H1 (cell line): ENCODE measurements at regions not wholly inside any gene's neighbourhood (a gene's known extent, or its start where the extent isn't known, plus 50 kb on each side); places are given as distances from the start of the nearest gene placed in this dataset.

ENCODE experiments used
- TF ChIP-seq, protein P1 (sequence below), 3 experiments: IDR thresholded peaks; 1 replicate in 2 of 3; 2 replicates in 1 of 3; pipeline versions ENCODE4 v1.5.1 to v1.6.1; 2011; ENCODE audit warnings: low read length in 3 of 3, mild to moderate bottlenecking in 3 of 3, inconsistent platforms in 2 of 3, low read depth in 1 of 3, moderate library complexity in 1 of 3; ENCODE audit not compliant: insufficient read depth in 1 of 3; ENCODE audit errors: control extremely low read depth in 1 of 3

DNA sequence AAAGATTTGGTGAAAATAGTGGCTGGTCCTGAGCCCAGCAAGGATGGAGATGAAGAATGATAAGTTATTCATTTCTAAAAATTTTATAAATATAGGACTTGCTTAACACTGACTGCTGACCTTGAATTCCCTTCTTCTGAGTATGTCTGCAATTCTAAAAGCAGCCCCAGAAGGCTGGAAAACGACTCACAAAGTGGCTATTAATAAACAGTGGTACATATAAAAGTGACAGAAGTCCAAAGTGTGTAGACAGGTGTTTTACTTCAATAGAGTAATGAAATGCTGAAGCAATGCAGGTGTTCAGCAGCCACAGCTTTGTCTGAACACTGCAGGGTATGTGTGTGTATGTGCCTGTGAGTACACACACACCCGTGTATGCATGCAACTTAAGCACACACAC is 219.0 kb upstream of the NRIP1 start (continued):
- TF ChIP-seq, protein P1, sequence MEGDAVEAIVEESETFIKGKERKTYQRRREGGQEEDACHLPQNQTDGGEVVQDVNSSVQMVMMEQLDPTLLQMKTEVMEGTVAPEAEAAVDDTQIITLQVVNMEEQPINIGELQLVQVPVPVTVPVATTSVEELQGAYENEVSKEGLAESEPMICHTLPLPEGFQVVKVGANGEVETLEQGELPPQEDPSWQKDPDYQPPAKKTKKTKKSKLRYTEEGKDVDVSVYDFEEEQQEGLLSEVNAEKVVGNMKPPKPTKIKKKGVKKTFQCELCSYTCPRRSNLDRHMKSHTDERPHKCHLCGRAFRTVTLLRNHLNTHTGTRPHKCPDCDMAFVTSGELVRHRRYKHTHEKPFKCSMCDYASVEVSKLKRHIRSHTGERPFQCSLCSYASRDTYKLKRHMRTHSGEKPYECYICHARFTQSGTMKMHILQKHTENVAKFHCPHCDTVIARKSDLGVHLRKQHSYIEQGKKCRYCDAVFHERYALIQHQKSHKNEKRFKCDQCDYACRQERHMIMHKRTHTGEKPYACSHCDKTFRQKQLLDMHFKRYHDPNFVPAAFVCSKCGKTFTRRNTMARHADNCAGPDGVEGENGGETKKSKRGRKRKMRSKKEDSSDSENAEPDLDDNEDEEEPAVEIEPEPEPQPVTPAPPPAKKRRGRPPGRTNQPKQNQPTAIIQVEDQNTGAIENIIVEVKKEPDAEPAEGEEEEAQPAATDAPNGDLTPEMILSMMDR (IDR thresholded peaks at IDR 0.05; ENCODE audit: control extremely low read depth in 1 of 3, insufficient read depth in 1 of 3, low read depth in 1 of 3, low read length in 3 of 3) = no peak
- TF ChIP-seq, all 59 proteins: peak for 0
